ENCODE measurements at regions not wholly inside any gene's neighbourhood (a gene's known extent, or its start where the extent isn't known, plus 50 kb on each side); places are given as distances from the start of the nearest gene placed in this dataset.

- H3K9me3 Mint-ChIP-seq (ENCODE audit: unreplicated experiment): no peaks in the 10 kb centered on the region
- H3K4me3 Mint-ChIP-seq (ENCODE audit: unreplicated experiment): no peak overlapping the region
- H3K27me3 Mint-ChIP-seq (ENCODE audit: unreplicated experiment): no peaks in the 10 kb centered on the region
- no peak for DNase-seq (ENCODE audit: extremely low spot score, unreplicated experiment)
- no peaks in the 10 kb centered on the region for H3K4me1 Mint-ChIP-seq (ENCODE audit: unreplicated experiment)
- no peaks in the 10 kb centered on the region for H3K36me3 Mint-ChIP-seq (ENCODE audit: unreplicated experiment)
- H3K27ac Mint-ChIP-seq (ENCODE audit: unreplicated experiment): no peak overlapping the region
- peak; percentile 42 for TF ChIP-seq CTCF (IDR thresholded peaks at IDR 0.05)
These were observed 115.4 kb upstream of the TIAM1 start for GRCh38 chr21:31459457-31459856.

- Mint-ChIP-seq H3K9me3 (ENCODE audit: unreplicated experiment) (no peaks in the 10 kb centered on the region), H3K36me3 (ENCODE audit: unreplicated experiment) (no peaks in the 10 kb centered on the region), H3K27me3 (ENCODE audit: unreplicated experiment) (no peaks in the 10 kb centered on the region), H3K4me3 (ENCODE audit: unreplicated experiment) (no peak overlapping the region), H3K27ac (ENCODE audit: unreplicated experiment) (no peak overlapping the region), H3K4me1 (ENCODE audit: unreplicated experiment) (no peaks in the 10 kb centered on the region)
- DNase-seq (ENCODE audit: extremely low spot score, unreplicated experiment): no peak
- TF ChIP-seq CTCF (IDR thresholded peaks at IDR 0.05): no peak
These were observed 113.6 kb upstream of the TIAM1 start for GRCh38 chr21:31457675-31458074.

GRCh38 chr21:31456201-31456600 is 112.1 kb upstream of the TIAM1 start:
- TF ChIP-seq CTCF (IDR thresholded peaks at IDR 0.05): no peak
- Mint-ChIP-seq H3K27me3 (ENCODE audit: unreplicated experiment) (no peaks in the 10 kb centered on the region), H3K4me1 (ENCODE audit: unreplicated experiment) (no peaks in the 10 kb centered on the region), H3K4me3 (ENCODE audit: unreplicated experiment) (no peak overlapping the region), H3K27ac (ENCODE audit: unreplicated experiment) (no peak overlapping the region), H3K9me3 (ENCODE audit: unreplicated experiment) (no peaks in the 10 kb centered on the region), H3K36me3 (ENCODE audit: unreplicated experiment) (no peaks in the 10 kb centered on the region)
- DNase-seq (ENCODE audit: extremely low spot score, unreplicated experiment): no peak

- Mint-ChIP-seq H3K36me3 (ENCODE audit: unreplicated experiment) (no peaks in the 10 kb centered on the region), H3K4me1 (ENCODE audit: unreplicated experiment) (no peaks in the 10 kb centered on the region), H3K4me3 (ENCODE audit: unreplicated experiment) (no peak overlapping the region), H3K27me3 (ENCODE audit: unreplicated experiment) (no peaks in the 10 kb centered on the region), H3K9me3 (ENCODE audit: unreplicated experiment) (no peaks in the 10 kb centered on the region), H3K27ac (ENCODE audit: unreplicated experiment) (no peak overlapping the region)
- DNase-seq (ENCODE audit: extremely low spot score, unreplicated experiment): no peak
- TF ChIP-seq CTCF (IDR thresholded peaks at IDR 0.05): no peak
These were observed 111.4 kb upstream of the TIAM1 start for GRCh38 chr21:31455506-31455905.

GRCh38 chr21:31450980-31451379 is 106.9 kb upstream of the TIAM1 start:
- no peak for TF ChIP-seq CTCF (IDR thresholded peaks at IDR 0.05)
- no peaks in the 10 kb centered on the region for H3K27me3 Mint-ChIP-seq (ENCODE audit: unreplicated experiment)
- DNase-seq (ENCODE audit: extremely low spot score, unreplicated experiment): no peak
- H3K4me3 Mint-ChIP-seq (ENCODE audit: unreplicated experiment): no peak overlapping the region
- H3K27ac Mint-ChIP-seq (ENCODE audit: unreplicated experiment): no peak overlapping the region
- H3K36me3 Mint-ChIP-seq (ENCODE audit: unreplicated experiment): no peaks in the 10 kb centered on the region
- H3K9me3 Mint-ChIP-seq (ENCODE audit: unreplicated experiment): no peaks in the 10 kb centered on the region
- H3K4me1 Mint-ChIP-seq (ENCODE audit: unreplicated experiment): no peaks in the 10 kb centered on the region

Data from osteocyte (in vitro differentiated cells).